ENCODE measurements at regions not wholly inside any gene's neighbourhood (a gene's known extent, or its start where the extent isn't known, plus 50 kb on each side); places are given as distances from the start of the nearest gene placed in this dataset.

GRCh38 chr11:80362563-80363340 is 921.9 kb upstream of the TENM4 start:
- Histone ChIP-seq H3K27me3 (ENCODE audit: insufficient read depth, poor library complexity, severe bottlenecking) (no peaks in the 10 kb centered on the region), H3K27ac (replicated peaks) (no peak overlapping the region), H3K4me3 (replicated peaks; ENCODE audit: insufficient read depth, low read length) (no peak overlapping the region)
- no peak for DNase-seq (ENCODE audit: low read depth in 1 of 2, low spot score in 1 of 2)
- TF ChIP-seq, protein P1, sequence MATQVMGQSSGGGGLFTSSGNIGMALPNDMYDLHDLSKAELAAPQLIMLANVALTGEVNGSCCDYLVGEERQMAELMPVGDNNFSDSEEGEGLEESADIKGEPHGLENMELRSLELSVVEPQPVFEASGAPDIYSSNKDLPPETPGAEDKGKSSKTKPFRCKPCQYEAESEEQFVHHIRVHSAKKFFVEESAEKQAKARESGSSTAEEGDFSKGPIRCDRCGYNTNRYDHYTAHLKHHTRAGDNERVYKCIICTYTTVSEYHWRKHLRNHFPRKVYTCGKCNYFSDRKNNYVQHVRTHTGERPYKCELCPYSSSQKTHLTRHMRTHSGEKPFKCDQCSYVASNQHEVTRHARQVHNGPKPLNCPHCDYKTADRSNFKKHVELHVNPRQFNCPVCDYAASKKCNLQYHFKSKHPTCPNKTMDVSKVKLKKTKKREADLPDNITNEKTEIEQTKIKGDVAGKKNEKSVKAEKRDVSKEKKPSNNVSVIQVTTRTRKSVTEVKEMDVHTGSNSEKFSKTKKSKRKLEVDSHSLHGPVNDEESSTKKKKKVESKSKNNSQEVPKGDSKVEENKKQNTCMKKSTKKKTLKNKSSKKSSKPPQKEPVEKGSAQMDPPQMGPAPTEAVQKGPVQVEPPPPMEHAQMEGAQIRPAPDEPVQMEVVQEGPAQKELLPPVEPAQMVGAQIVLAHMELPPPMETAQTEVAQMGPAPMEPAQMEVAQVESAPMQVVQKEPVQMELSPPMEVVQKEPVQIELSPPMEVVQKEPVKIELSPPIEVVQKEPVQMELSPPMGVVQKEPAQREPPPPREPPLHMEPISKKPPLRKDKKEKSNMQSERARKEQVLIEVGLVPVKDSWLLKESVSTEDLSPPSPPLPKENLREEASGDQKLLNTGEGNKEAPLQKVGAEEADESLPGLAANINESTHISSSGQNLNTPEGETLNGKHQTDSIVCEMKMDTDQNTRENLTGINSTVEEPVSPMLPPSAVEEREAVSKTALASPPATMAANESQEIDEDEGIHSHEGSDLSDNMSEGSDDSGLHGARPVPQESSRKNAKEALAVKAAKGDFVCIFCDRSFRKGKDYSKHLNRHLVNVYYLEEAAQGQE (IDR thresholded peaks at IDR 0.05; ENCODE audit: insufficient replicate concordance, low read depth), result no peak
- TF ChIP-seq POLR2AphosphoS5 (IDR thresholded peaks at IDR 0.05; ENCODE audit: low read depth) (no peak), GABPA (IDR thresholded peaks at IDR 0.05; ENCODE audit: low read depth) (no peak), SPI1 (IDR thresholded peaks at IDR 0.05; ENCODE audit: borderline replicate concordance, low read depth) (no peak)

- TF ChIP-seq POLR2AphosphoS5 (IDR thresholded peaks at IDR 0.05; ENCODE audit: low read depth) (no peak), CTCF (IDR thresholded peaks at IDR 0.05; ENCODE audit: insufficient read depth, low read length) (no peak), GABPA (IDR thresholded peaks at IDR 0.05; ENCODE audit: low read depth) (no peak), SPI1 (IDR thresholded peaks at IDR 0.05; ENCODE audit: borderline replicate concordance, low read depth) (no peak)
- TF ChIP-seq, protein P1 (IDR thresholded peaks at IDR 0.05; ENCODE audit: insufficient replicate concordance, low read depth), result no peak
- no peak overlapping the region for H3K4me3 ChIP-seq (replicated peaks; ENCODE audit: insufficient read depth, low read length)
- no peak for DNase-seq (ENCODE audit: low read depth in 1 of 2, low spot score in 1 of 2)
- no peak overlapping the region for H3K27ac ChIP-seq (replicated peaks)
- H3K27me3 ChIP-seq (ENCODE audit: insufficient read depth, poor library complexity, severe bottlenecking), result no peaks in the 10 kb centered on the region
Measured at GRCh38 chr11:80355251-80355650, 914.4 kb upstream of the TENM4 start.

DNA sequence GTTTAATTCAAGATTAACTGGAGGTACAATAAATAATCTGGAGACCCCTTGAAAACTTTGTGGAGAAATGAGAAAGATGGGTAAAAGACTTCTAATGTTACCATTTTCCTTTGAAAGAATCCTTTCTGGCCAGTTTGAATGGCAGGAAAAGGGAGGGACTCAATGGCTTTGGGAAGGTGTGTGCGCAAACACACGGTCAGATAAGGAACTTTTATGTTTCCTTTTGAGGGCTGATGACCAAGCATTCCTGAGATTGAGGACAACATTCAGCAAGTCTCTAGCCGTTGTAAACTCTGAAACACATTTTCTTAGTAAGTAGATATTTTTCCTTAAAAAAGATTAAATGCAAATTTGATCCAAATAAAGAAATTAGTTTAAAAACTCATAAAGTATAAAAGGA is 909.7 kb upstream of the TENM4 start:
- H3K27me3 ChIP-seq (ENCODE audit: insufficient read depth, poor library complexity, severe bottlenecking), result no peaks in the 10 kb centered on the region
- no peak overlapping the region for H3K4me3 ChIP-seq (replicated peaks; ENCODE audit: insufficient read depth, low read length)
- no peak overlapping the region for H3K27ac ChIP-seq (replicated peaks)
- TF ChIP-seq SPI1 (IDR thresholded peaks at IDR 0.05; ENCODE audit: borderline replicate concordance, low read depth), result no peak
- DNase-seq (ENCODE audit: low read depth in 1 of 2, low spot score in 1 of 2), result no peak

GRCh38 chr11:80349997-80350396 is 909.2 kb upstream of the TENM4 start:
- Histone ChIP-seq H3K27ac (replicated peaks) (no peak overlapping the region), H3K4me3 (replicated peaks; ENCODE audit: insufficient read depth, low read length) (no peak overlapping the region), H3K27me3 (ENCODE audit: insufficient read depth, poor library complexity, severe bottlenecking) (no peaks in the 10 kb centered on the region)
- no peak for TF ChIP-seq GABPA (IDR thresholded peaks at IDR 0.05; ENCODE audit: low read depth)
- no peak for TF ChIP-seq POLR2AphosphoS5 (IDR thresholded peaks at IDR 0.05; ENCODE audit: low read depth)
- no peak for TF ChIP-seq SPI1 (IDR thresholded peaks at IDR 0.05; ENCODE audit: borderline replicate concordance, low read depth)
- TF ChIP-seq CTCF (IDR thresholded peaks at IDR 0.05; ENCODE audit: insufficient read depth, low read length), result no peak
- TF ChIP-seq, protein P1 (IDR thresholded peaks at IDR 0.05; ENCODE audit: insufficient replicate concordance, low read depth), result no peak
- DNase-seq (ENCODE audit: low read depth in 1 of 2, low spot score in 1 of 2), result no peak

Data from HL-60 (cell line).